WTC11 (cell line): ENCODE measurements at regions not wholly inside any gene's neighbourhood (a gene's known extent, or its start where the extent isn't known, plus 50 kb on each side); places are given as distances from the start of the nearest gene placed in this dataset.

ENCODE experiments used
- ATAC-seq: fragments of 200-7000 bp; cut with Tn5 transposase; 2 replicates; pipeline ENCODE4 v1.10.0; 2021; ENCODE audit warnings: mild to moderate bottlenecking, moderate library complexity
- CTCF ChIA-PET: fragments of 300-600 bp; sonication (Branson Sonifier 250); formaldehyde crosslinking; loops from one replicate; lab custom pipeline; 2021; ENCODE audit warnings: antibody characterized with exemption; lab: Charles Lee
- POLR2A ChIA-PET: fragments of 350-600 bp; sonication (Branson Sonifier 250); formaldehyde crosslinking; loops from one replicate; lab custom pipeline; 2021; ENCODE audit warnings: antibody characterized with exemption; lab: Charles Lee
- DNase-seq: peaks from one replicate; pipeline ENCODE4 v3.0.0; 2021; ENCODE audit warnings: low spot score
- H3K27ac Mint-ChIP-seq: 2 replicates; pipeline ENCODE4 v1.8.0; 2021; ENCODE audit warnings: mixed read lengths
- H3K27me3 Mint-ChIP-seq: 2 replicates; pipeline ENCODE4 v1.8.0; 2021; ENCODE audit warnings: low read depth, mild to moderate bottlenecking, moderate library complexity, mixed read lengths
- H3K36me3 Mint-ChIP-seq: 2 replicates; pipeline ENCODE4 v1.8.0; 2021; ENCODE audit warnings: mixed read lengths
- H3K4me1 Mint-ChIP-seq: 2 replicates; pipeline ENCODE4 v1.8.0; 2022; ENCODE audit warnings: mixed read lengths
- H3K4me3 Mint-ChIP-seq: 2 replicates; pipeline ENCODE4 v1.8.0; 2021; ENCODE audit warnings: mild to moderate bottlenecking, moderate library complexity, mixed read lengths
- H3K9me3 Mint-ChIP-seq: 2 replicates; pipeline ENCODE4 v1.8.0; 2021; ENCODE audit warnings: mixed read lengths
- CREB1 ChIP-seq: sonication (generic); formaldehyde crosslinking; IDR thresholded peaks from 2 replicates; pipeline ENCODE4 v1.8.0; 2023; ENCODE audit warnings: mild to moderate bottlenecking, missing genetic modification reagents
- E2F1 ChIP-seq: sonication (generic); formaldehyde crosslinking; IDR thresholded peaks from 2 replicates; pipeline ENCODE4 v1.8.0; 2022; ENCODE audit warnings: mild to moderate bottlenecking, missing genetic modification reagents
- EMX1 ChIP-seq: fragments of 250-450 bp; sonication (Bioruptor Pico); IDR thresholded peaks from 2 replicates; pipeline ENCODE4 v1.8.0; 2021; ENCODE audit warnings: mild to moderate bottlenecking
- GABPB1 ChIP-seq: sonication (generic); formaldehyde crosslinking; IDR thresholded peaks from 2 replicates; pipeline ENCODE4 v1.8.1; 2023; ENCODE audit warnings: mild to moderate bottlenecking, missing genetic modification reagents
- HMGA2 ChIP-seq: fragments of 250-450 bp; sonication (Bioruptor Pico); IDR thresholded peaks from 2 replicates; pipeline ENCODE4 v1.4.0; 2021; ENCODE audit warnings: mild to moderate bottlenecking, moderate library complexity
- MLX ChIP-seq: sonication (generic); formaldehyde crosslinking; IDR thresholded peaks from 2 replicates; pipeline ENCODE4 v1.8.1; 2023; ENCODE audit warnings: mild to moderate bottlenecking, missing genetic modification reagents, moderate library complexity
- MXD4 ChIP-seq: fragments of 250-450 bp; sonication (Bioruptor Pico); IDR thresholded peaks from 2 replicates; pipeline ENCODE4 v1.8.0; 2021; ENCODE audit warnings: mild to moderate bottlenecking, moderate library complexity, borderline replicate concordance
- RELA ChIP-seq: sonication (generic); formaldehyde crosslinking; IDR thresholded peaks from 2 replicates; pipeline ENCODE4 v1.8.1; 2022; ENCODE audit warnings: missing genetic modification reagents, mild to moderate bottlenecking, borderline replicate concordance
- SMAD3 ChIP-seq: sonication (generic); formaldehyde crosslinking; IDR thresholded peaks from 2 replicates; pipeline ENCODE4 v1.8.0; 2022; ENCODE audit warnings: missing genetic modification reagents, mild to moderate bottlenecking, borderline replicate concordance
- STAT6 ChIP-seq: sonication (generic); formaldehyde crosslinking; conservative IDR thresholded peaks from 2 replicates; pipeline ENCODE4 v1.8.1; 2023; ENCODE audit warnings: mild to moderate bottlenecking, low read depth, missing genetic modification reagents, moderate library complexity
- TP53 ChIP-seq: sonication (generic); formaldehyde crosslinking; IDR thresholded peaks from 2 replicates; pipeline ENCODE4 v1.8.1; 2023; ENCODE audit warnings: mild to moderate bottlenecking, missing genetic modification reagents
- USF1 ChIP-seq: sonication (generic); formaldehyde crosslinking; IDR thresholded peaks from 2 replicates; pipeline ENCODE4 v1.8.0; 2022; ENCODE audit warnings: mild to moderate bottlenecking, missing genetic modification reagents
- ZNF317 ChIP-seq: sonication (generic); formaldehyde crosslinking; IDR thresholded peaks from 2 replicates; pipeline ENCODE4 v1.8.1; 2023; ENCODE audit warnings: low read depth, mild to moderate bottlenecking, moderate library complexity, missing genetic modification reagents, borderline replicate concordance
- ZNF532 ChIP-seq: fragments of 250-450 bp; sonication (Bioruptor Pico); IDR thresholded peaks from 2 replicates; pipeline ENCODE4 v1.9.0; 2021; ENCODE audit warnings: mild to moderate bottlenecking, borderline replicate concordance
- TF ChIP-seq, protein P1 (sequence below): sonication (generic); formaldehyde crosslinking; IDR thresholded peaks from 2 replicates; pipeline ENCODE4 v1.8.0; 2022; ENCODE audit warnings: missing genetic modification reagents
- TF ChIP-seq, protein P2 (sequence below): fragments of 250-450 bp; sonication (Bioruptor Pico); IDR thresholded peaks from 2 replicates; pipeline ENCODE4 v1.9.0; 2021; ENCODE audit warnings: mild to moderate bottlenecking
- TF ChIP-seq, protein P3 (sequence below): sonication (generic); formaldehyde crosslinking; IDR thresholded peaks from 2 replicates; pipeline ENCODE4 v1.8.1; 2022; ENCODE audit warnings: low read depth, mild to moderate bottlenecking, moderate library complexity, missing genetic modification reagents, borderline replicate concordance

- TF ChIP-seq ZNF532 (no peak), MLX (CRISPR knock-in tag) (no peak), CREB1 (CRISPR knock-in tag) (no peak), USF1 (no peak)
These were observed 713.9 kb downstream of the GATA3 start (continued) for GRCh38 chr10:8768341-8768740.

GRCh38 chr10:8768852-8769251 is 714.4 kb downstream of the GATA3 start:
- Mint-ChIP-seq H3K27me3 (no peaks in the 10 kb centered on the region), H3K9me3 (no peaks in the 10 kb centered on the region), H3K36me3 (no peaks in the 10 kb centered on the region), H3K4me1 (peaks cover 11% of the 10 kb centered on the region), H3K27ac (no peak overlapping the region), H3K4me3 (no peak overlapping the region)
- POLR2A ChIA-PET: no interaction called here
- CTCF ChIA-PET: no interaction called here
- DNase-seq (no peak), ATAC-seq (no peak)
- TF ChIP-seq, protein P1, sequence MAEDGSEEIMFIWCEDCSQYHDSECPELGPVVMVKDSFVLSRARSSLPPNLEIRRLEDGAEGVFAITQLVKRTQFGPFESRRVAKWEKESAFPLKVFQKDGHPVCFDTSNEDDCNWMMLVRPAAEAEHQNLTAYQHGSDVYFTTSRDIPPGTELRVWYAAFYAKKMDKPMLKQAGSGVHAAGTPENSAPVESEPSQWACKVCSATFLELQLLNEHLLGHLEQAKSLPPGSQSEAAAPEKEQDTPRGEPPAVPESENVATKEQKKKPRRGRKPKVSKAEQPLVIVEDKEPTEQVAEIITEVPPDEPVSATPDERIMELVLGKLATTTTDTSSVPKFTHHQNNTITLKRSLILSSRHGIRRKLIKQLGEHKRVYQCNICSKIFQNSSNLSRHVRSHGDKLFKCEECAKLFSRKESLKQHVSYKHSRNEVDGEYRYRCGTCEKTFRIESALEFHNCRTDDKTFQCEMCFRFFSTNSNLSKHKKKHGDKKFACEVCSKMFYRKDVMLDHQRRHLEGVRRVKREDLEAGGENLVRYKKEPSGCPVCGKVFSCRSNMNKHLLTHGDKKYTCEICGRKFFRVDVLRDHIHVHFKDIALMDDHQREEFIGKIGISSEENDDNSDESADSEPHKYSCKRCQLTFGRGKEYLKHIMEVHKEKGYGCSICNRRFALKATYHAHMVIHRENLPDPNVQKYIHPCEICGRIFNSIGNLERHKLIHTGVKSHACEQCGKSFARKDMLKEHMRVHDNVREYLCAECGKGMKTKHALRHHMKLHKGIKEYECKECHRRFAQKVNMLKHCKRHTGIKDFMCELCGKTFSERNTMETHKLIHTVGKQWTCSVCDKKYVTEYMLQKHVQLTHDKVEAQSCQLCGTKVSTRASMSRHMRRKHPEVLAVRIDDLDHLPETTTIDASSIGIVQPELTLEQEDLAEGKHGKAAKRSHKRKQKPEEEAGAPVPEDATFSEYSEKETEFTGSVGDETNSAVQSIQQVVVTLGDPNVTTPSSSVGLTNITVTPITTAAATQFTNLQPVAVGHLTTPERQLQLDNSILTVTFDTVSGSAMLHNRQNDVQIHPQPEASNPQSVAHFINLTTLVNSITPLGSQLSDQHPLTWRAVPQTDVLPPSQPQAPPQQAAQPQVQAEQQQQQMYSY (CRISPR knock-in tag): no peak
- TF ChIP-seq MXD4: no peak
- TF ChIP-seq TP53 (CRISPR knock-in tag): no peak
- no peak for TF ChIP-seq MLX (CRISPR knock-in tag)
- no peak for TF ChIP-seq E2F1 (CRISPR knock-in tag)
- no peak for TF ChIP-seq ZNF317 (CRISPR knock-in tag)
- TF ChIP-seq RELA (CRISPR knock-in tag): no peak
- TF ChIP-seq, protein P2, sequence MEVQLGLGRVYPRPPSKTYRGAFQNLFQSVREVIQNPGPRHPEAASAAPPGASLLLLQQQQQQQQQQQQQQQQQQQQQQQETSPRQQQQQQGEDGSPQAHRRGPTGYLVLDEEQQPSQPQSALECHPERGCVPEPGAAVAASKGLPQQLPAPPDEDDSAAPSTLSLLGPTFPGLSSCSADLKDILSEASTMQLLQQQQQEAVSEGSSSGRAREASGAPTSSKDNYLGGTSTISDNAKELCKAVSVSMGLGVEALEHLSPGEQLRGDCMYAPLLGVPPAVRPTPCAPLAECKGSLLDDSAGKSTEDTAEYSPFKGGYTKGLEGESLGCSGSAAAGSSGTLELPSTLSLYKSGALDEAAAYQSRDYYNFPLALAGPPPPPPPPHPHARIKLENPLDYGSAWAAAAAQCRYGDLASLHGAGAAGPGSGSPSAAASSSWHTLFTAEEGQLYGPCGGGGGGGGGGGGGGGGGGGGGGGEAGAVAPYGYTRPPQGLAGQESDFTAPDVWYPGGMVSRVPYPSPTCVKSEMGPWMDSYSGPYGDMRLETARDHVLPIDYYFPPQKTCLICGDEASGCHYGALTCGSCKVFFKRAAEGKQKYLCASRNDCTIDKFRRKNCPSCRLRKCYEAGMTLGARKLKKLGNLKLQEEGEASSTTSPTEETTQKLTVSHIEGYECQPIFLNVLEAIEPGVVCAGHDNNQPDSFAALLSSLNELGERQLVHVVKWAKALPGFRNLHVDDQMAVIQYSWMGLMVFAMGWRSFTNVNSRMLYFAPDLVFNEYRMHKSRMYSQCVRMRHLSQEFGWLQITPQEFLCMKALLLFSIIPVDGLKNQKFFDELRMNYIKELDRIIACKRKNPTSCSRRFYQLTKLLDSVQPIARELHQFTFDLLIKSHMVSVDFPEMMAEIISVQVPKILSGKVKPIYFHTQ (CRISPR knock-in tag): no peak
- TF ChIP-seq SMAD3 (CRISPR knock-in tag): no peak
- no peak for TF ChIP-seq HMGA2 (CRISPR knock-in tag)
- no peak for TF ChIP-seq STAT6
- no peak for TF ChIP-seq GABPB1 (CRISPR knock-in tag)
- TF ChIP-seq EMX1 (CRISPR knock-in tag): no peak
- TF ChIP-seq, protein P3, sequence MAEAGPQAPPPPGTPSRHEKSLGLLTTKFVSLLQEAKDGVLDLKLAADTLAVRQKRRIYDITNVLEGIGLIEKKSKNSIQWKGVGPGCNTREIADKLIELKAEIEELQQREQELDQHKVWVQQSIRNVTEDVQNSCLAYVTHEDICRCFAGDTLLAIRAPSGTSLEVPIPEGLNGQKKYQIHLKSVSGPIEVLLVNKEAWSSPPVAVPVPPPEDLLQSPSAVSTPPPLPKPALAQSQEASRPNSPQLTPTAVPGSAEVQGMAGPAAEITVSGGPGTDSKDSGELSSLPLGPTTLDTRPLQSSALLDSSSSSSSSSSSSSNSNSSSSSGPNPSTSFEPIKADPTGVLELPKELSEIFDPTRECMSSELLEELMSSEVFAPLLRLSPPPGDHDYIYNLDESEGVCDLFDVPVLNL: no peak
